ENCODE measurements at regions not wholly inside any gene's neighbourhood (a gene's known extent, or its start where the extent isn't known, plus 50 kb on each side); places are given as distances from the start of the nearest gene placed in this dataset.

GRCh38 chr13:99640260-99640659 lies 139.0 kb downstream of the TM9SF2 start:
- TF ChIP-seq SPI1 (IDR thresholded peaks at IDR 0.05; ENCODE audit: low read depth, low read length) (no peak), TAF1 (IDR thresholded peaks at IDR 0.05; ENCODE audit: low read depth, low read length) (no peak), POU2F2 (IDR thresholded peaks at IDR 0.05; ENCODE audit: low read depth, low read length) (no peak)
